ENCODE measurements at regions not wholly inside any gene's neighbourhood (a gene's known extent, or its start where the extent isn't known, plus 50 kb on each side); places are given as distances from the start of the nearest gene placed in this dataset.

DNA sequence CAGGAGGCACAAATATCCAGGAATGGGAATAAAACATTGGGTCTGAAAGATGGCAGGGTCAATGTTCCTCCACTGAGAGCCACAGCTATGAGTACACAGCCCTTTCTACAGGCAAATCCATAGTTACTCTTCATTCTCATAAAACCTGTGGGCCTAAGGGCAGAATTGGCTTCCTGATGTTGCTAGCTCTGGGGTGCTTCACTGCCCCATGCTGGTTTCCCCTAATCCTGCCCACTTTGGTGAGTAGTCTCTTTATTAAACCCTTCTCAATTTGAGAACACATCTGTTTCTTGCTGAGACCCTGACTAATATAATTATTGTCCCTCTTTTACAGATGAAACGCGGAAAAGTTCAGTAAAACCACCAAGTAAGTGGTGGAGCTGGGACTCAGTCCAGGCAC is 66.3 kb upstream of the RAI14 start:
- TF ChIP-seq MYC (IDR thresholded peaks at IDR 0.05; ENCODE audit: low read depth, low read length) = no peak
- TF ChIP-seq, protein P1, sequence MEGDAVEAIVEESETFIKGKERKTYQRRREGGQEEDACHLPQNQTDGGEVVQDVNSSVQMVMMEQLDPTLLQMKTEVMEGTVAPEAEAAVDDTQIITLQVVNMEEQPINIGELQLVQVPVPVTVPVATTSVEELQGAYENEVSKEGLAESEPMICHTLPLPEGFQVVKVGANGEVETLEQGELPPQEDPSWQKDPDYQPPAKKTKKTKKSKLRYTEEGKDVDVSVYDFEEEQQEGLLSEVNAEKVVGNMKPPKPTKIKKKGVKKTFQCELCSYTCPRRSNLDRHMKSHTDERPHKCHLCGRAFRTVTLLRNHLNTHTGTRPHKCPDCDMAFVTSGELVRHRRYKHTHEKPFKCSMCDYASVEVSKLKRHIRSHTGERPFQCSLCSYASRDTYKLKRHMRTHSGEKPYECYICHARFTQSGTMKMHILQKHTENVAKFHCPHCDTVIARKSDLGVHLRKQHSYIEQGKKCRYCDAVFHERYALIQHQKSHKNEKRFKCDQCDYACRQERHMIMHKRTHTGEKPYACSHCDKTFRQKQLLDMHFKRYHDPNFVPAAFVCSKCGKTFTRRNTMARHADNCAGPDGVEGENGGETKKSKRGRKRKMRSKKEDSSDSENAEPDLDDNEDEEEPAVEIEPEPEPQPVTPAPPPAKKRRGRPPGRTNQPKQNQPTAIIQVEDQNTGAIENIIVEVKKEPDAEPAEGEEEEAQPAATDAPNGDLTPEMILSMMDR (IDR thresholded peaks at IDR 0.05; ENCODE audit: extremely low read depth in 1 of 2, insufficient read depth in 1 of 2, low read depth in 1 of 2, low read length in 2 of 2) = no peak
- no peak for TF ChIP-seq POLR2A (IDR thresholded peaks at IDR 0.05; ENCODE audit: low read depth, low read length)
